Smooth muscle cell (in vitro differentiated cells): ENCODE measurements at regions not wholly inside any gene's neighbourhood (a gene's known extent, or its start where the extent isn't known, plus 50 kb on each side); places are given as distances from the start of the nearest gene placed in this dataset.

Experiments used
- DNase-seq: peaks from one replicate; lab custom pipeline; 2025; ENCODE audit not compliant: unreplicated experiment; lab: John Stamatoyannopoulos, UW
- H2AFZ ChIP-seq: fragments of 200-600 bp; sonication (generic); 2 replicates; pipeline ENCODE4 v1.6.0; 2016; ENCODE audit warnings: antibody characterized with exemption, low read depth, mild to moderate bottlenecking
- H3F3A ChIP-seq: fragments of 200-600 bp; sonication (generic); 2 replicates; pipeline ENCODE4 v1.6.0; 2017; ENCODE audit warnings: antibody characterized with exemption, low read depth
- H3K27ac ChIP-seq: fragments of 200-600 bp; sonication (generic); 2 replicates; pipeline ENCODE4 v1.5.1; 2016; ENCODE audit warnings: low read depth, mild to moderate bottlenecking
- H3K27me3 ChIP-seq: fragments of 200-600 bp; sonication (generic); 2 replicates; pipeline ENCODE4 v1.6.1; 2016; ENCODE audit warnings: low read depth, mild to moderate bottlenecking
- H3K36me3 ChIP-seq: fragments of 200-600 bp; sonication (generic); 2 replicates; pipeline ENCODE4 v1.5.1; 2016; ENCODE audit warnings: low read depth
- H3K4me1 ChIP-seq: fragments of 200-600 bp; sonication (generic); 2 replicates; pipeline ENCODE4 v1.5.1; 2016; ENCODE audit warnings: low read depth
- H3K4me2 ChIP-seq: fragments of 200-600 bp; sonication (generic); 2 replicates; pipeline ENCODE4 v1.6.0; 2016; ENCODE audit warnings: mild to moderate bottlenecking
- H3K4me3 ChIP-seq: fragments of 200-600 bp; sonication (generic); 2 replicates; pipeline ENCODE4 v1.5.1; 2016; ENCODE audit warnings: mild to moderate bottlenecking
- H3K79me2 ChIP-seq: fragments of 200-600 bp; sonication (generic); 2 replicates; pipeline ENCODE4 v1.6.0; 2016; ENCODE audit warnings: low read depth, mild to moderate bottlenecking
- H3K9ac ChIP-seq: fragments of 200-600 bp; sonication (generic); 2 replicates; pipeline ENCODE4 v1.6.0; 2016; ENCODE audit warnings: low read depth
- H3K9me3 ChIP-seq: fragments of 200-600 bp; sonication (generic); replicated peaks from 2 replicates; pipeline ENCODE4 v1.5.1; 2016; ENCODE audit warnings: low read depth
- H4K20me1 ChIP-seq: fragments of 200-600 bp; sonication (generic); 2 replicates; pipeline ENCODE4 v1.6.0; 2016; ENCODE audit warnings: low read depth
- WGBS: methylation state at CpG from one replicate; pipeline ENCODE4 v1.1.7; 2016; ENCODE audit warnings: low lambda C conversion rate; 5-methylcytosine and 5-hydroxymethylcytosine counted together
- TF ChIP-seq, protein P1 (sequence below): fragments of 200-600 bp; sonication (generic); IDR thresholded peaks from 2 replicates; pipeline ENCODE4 v1.5.1; 2017; ENCODE audit warnings: borderline replicate concordance, mild to moderate bottlenecking, antibody characterized with exemption; ENCODE audit not compliant: insufficient read depth, poor library complexity, severe bottlenecking

DNA sequence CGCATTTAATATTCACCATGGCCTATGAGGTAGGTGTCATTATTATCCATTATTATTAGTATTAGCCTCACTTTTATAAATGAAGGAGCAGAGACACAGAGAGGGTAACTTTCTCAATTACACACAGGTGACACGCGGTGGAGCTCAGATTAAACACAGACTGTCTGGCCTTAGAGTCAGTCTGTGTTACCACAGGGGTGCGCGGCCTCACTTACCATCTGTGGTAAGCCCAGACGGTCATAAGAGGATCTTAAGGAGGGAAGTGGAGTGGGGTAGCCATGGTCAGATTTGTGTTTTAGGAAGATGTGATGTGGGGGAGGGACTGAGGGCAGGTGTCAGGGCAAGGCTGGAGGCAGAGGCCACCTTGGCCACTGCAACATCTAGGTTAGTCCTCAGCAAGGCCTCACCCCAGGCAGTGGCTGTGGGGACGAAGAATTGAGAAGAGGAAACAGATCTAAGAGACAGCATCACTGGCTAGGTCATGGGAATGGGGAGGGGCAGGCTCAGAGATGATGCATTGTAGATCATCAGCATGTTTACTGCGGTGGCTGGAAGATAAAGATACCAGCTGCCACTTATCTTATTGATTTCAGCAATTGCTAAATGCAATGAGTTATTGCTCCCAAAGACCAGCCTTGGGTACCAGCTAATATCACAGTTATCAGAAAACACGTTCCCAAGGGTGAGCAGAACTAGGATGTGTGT is 67.1 kb downstream of the SERPINA3 start:
- Histone ChIP-seq H4K20me1 (no peaks in the 10 kb centered on the region), H3K79me2 (no peaks in the 10 kb centered on the region), H3K4me2 (no peak overlapping the region), H3F3A (no peaks in the 10 kb centered on the region), H3K9ac (no peak overlapping the region), H3K4me1 (no peaks in the 10 kb centered on the region), H3K4me3 (no peak overlapping the region), H3K27ac (no peak overlapping the region), H3K36me3 (no peaks in the 10 kb centered on the region), H3K9me3 (no peaks in the 10 kb centered on the region), H3K27me3 (peaks cover 8% of the 10 kb centered on the region), H2AFZ (no peak overlapping the region)
- 74% methylated on average over 9 of the region's 9 CpGs for WGBS
- TF ChIP-seq, protein P1, sequence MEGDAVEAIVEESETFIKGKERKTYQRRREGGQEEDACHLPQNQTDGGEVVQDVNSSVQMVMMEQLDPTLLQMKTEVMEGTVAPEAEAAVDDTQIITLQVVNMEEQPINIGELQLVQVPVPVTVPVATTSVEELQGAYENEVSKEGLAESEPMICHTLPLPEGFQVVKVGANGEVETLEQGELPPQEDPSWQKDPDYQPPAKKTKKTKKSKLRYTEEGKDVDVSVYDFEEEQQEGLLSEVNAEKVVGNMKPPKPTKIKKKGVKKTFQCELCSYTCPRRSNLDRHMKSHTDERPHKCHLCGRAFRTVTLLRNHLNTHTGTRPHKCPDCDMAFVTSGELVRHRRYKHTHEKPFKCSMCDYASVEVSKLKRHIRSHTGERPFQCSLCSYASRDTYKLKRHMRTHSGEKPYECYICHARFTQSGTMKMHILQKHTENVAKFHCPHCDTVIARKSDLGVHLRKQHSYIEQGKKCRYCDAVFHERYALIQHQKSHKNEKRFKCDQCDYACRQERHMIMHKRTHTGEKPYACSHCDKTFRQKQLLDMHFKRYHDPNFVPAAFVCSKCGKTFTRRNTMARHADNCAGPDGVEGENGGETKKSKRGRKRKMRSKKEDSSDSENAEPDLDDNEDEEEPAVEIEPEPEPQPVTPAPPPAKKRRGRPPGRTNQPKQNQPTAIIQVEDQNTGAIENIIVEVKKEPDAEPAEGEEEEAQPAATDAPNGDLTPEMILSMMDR = no peak
- no peak for DNase-seq

DNA sequence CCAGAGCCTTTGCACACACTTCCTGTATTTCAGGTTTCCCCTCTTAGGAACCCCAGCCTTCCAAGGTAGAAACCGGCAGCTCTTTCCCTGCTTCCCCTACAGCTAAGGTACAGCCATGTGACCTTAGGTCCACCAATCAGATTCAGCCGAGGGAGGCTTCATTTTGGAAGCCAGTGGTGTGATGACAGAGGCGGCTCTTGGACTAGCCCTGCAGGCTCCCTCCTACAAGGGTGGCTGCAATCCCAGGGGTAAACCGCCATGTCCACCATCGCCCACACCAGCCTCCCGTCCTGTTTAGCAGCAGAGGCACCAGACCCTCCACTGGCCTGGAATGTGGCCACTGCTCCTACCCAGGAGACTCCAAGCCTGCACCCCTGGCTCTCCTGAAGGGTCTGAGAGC is 65.6 kb downstream of the SERPINA3 start:
- no peak for DNase-seq

DNA sequence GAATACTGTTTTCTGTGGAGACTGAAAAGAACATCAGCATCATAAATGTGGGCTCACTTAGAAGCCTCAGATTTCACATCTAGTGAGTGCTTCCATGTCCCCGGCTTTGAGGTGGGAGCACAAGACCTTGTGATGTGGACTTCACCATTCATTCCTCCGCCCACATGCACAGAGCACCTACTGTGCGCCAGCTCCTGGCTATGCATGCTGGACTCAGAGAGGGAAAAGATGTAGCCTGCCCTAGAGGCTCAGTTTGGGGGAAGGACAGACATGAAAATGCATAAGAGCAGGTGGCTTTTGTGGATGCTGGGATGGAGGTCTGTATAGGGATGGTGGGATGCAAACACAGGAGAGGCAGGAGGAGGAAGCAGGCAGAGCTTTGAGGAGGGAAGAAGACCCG is 65.0 kb downstream of the SERPINA3 start:
- no peak overlapping the region for H3K4me2 ChIP-seq
- no peak overlapping the region for H2AFZ ChIP-seq
- no peaks in the 10 kb centered on the region for H3K36me3 ChIP-seq
- H3K9me3 ChIP-seq = no peaks in the 10 kb centered on the region
- H3K27me3 ChIP-seq = peaks cover 8% of the 10 kb centered on the region
- 78% methylated on average over 4 of the region's 4 CpGs for WGBS
- H3K79me2 ChIP-seq = no peaks in the 10 kb centered on the region
- no peak overlapping the region for H3K4me3 ChIP-seq
- no peaks in the 10 kb centered on the region for H3K4me1 ChIP-seq
- DNase-seq = no peak
- no peak overlapping the region for H3K9ac ChIP-seq
- TF ChIP-seq, protein P1 = no peak
- H3K27ac ChIP-seq = no peak overlapping the region
- no peaks in the 10 kb centered on the region for H4K20me1 ChIP-seq
- H3F3A ChIP-seq = no peaks in the 10 kb centered on the region

More for the DNA sequence above, 65.6 kb downstream of the SERPINA3 start:
- Histone ChIP-seq H2AFZ (no peak overlapping the region), H3K4me3 (no peak overlapping the region), H3K79me2 (no peaks in the 10 kb centered on the region), H3K27me3 (peaks cover 8% of the 10 kb centered on the region), H3K4me2 (no peak overlapping the region), H3K4me1 (no peaks in the 10 kb centered on the region), H4K20me1 (no peaks in the 10 kb centered on the region), H3K9me3 (no peaks in the 10 kb centered on the region), H3K9ac (no peak overlapping the region), H3K36me3 (no peaks in the 10 kb centered on the region), H3F3A (no peaks in the 10 kb centered on the region), H3K27ac (no peak overlapping the region)
- TF ChIP-seq, protein P1 = no peak
- WGBS = 92% methylated on average over 6 of the region's 6 CpGs

DNA sequence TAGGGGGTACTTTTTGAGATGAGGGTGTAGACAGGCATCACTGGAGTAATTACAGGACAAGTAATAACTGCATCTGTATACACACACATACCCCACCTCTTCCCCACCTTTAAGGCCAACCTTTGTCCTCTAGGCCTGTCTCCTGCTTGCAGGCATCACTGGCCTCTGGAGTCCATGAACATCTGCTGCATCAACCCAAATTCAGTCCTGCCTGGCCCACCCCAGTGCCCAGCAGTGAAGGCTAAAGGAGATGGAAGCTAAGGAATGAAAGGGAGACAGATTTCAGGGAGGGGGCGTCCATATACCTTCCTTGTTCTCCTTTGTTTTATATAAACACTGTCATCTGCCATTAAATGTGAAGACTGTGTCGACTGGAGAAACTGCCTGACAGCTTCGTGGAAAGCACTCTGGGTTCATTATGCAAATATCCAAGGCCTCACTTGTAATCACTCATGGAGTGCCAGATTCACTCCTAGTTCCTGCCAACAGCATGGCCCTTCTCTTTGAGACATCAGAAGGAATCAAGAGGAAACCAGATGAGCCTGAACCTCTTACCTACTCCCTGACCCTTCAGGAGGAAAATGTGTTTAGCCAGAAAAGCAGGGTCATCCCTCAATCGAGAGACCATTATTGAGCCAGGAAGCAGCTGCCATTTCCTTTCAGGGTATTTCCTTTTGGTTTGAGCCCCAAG is 64.4 kb downstream of the SERPINA3 start:
- no peak overlapping the region for H3K4me3 ChIP-seq
- no peaks in the 10 kb centered on the region for H3K36me3 ChIP-seq
- peaks cover 8% of the 10 kb centered on the region for H3K27me3 ChIP-seq
- no peaks in the 10 kb centered on the region for H4K20me1 ChIP-seq
- no peaks in the 10 kb centered on the region for H3K4me1 ChIP-seq
- H3K4me2 ChIP-seq = no peak overlapping the region
- 78% methylated on average over 4 of the region's 4 CpGs for WGBS
- no peak overlapping the region for H3K27ac ChIP-seq
- no peak for DNase-seq
- H3K9me3 ChIP-seq = no peaks in the 10 kb centered on the region
- H3K79me2 ChIP-seq = no peaks in the 10 kb centered on the region
- no peak overlapping the region for H2AFZ ChIP-seq
- no peak overlapping the region for H3K9ac ChIP-seq
- H3F3A ChIP-seq = no peaks in the 10 kb centered on the region
- TF ChIP-seq, protein P1 = no peak
